IMR-90 (cell line): ENCODE measurements at regions not wholly inside any gene's neighbourhood (a gene's known extent, or its start where the extent isn't known, plus 50 kb on each side); places are given as distances from the start of the nearest gene placed in this dataset.

Experiments used
- ATAC-seq: fragments of 200-7000 bp; cut with Tn5 transposase; 2 replicates; pipeline ENCODE4 v1.9.1; 2020; ENCODE audit warnings: low read depth, mild to moderate bottlenecking, moderate library complexity
- BruUV-seq: library from RNA; stranded (reverse); fragments of 400-500 nt; replicated peaks from 2 replicates; lab custom pipeline; 2021; lab: Mats Ljungman, UMichigan
- CTCF ChIA-PET: fragments of 300-600 bp; formaldehyde crosslinking; extraction: SDS; loops from one replicate; lab custom pipeline; 2021; ENCODE audit warnings: antibody characterized with exemption; lab: Yijun Ruan, JAX
- POLR2A ChIA-PET: fragments of 300-600 bp; sonication (Branson Sonifier 250); formaldehyde crosslinking; loops from one replicate; lab custom pipeline; 2022; ENCODE audit warnings: antibody characterized with exemption; ENCODE audit not compliant: unreplicated experiment; lab: Charles Lee
- DNase-seq: peaks from one replicate; pipeline ENCODE4 v3.0.0; 2013
- H2AFZ ChIP-seq: replicated peaks from 2 replicates; pipeline ENCODE3; 2013; ENCODE audit warnings: low read length, mild to moderate bottlenecking; ENCODE audit not compliant: poor library complexity
- H2AK5ac ChIP-seq: 2 replicates; pipeline ENCODE4 v1.6.1; 2013; ENCODE audit warnings: low read depth, low read length, inconsistent platforms
- H2AK9ac ChIP-seq: replicated peaks from 2 replicates; pipeline ENCODE3; 2013; ENCODE audit warnings: mild to moderate bottlenecking, low read depth, low read length, moderate library complexity; ENCODE audit not compliant: poor library complexity
- H2BK120ac ChIP-seq: 2 replicates; pipeline ENCODE4 v1.6.1; 2013; ENCODE audit warnings: low read depth, low read length, inconsistent platforms
- H2BK15ac ChIP-seq: 3 replicates; pipeline ENCODE4 v1.6.1; 2013; ENCODE audit warnings: low read depth, low read length, inconsistent platforms
- H2BK20ac ChIP-seq: 2 replicates; pipeline ENCODE4 v1.6.1; 2013; ENCODE audit warnings: low read depth, mild to moderate bottlenecking, inconsistent platforms, low read length, moderate library complexity
- H2BK5ac ChIP-seq: 2 replicates; pipeline ENCODE4 v1.6.1; 2013; ENCODE audit warnings: mild to moderate bottlenecking, low read depth, low read length, inconsistent platforms; ENCODE audit not compliant: poor library complexity, severe bottlenecking
- H3K14ac ChIP-seq: replicated peaks from 2 replicates; pipeline ENCODE4 v1.6.1; 2013; ENCODE audit warnings: low read depth, low read length, inconsistent platforms
- H3K18ac ChIP-seq: 2 replicates; pipeline ENCODE4 v1.6.1; 2013; ENCODE audit warnings: low read depth, low read length, control low read depth
- H3K23ac ChIP-seq: 2 replicates; pipeline ENCODE4 v1.6.1; 2013; ENCODE audit warnings: low read depth, low read length, inconsistent platforms
- H3K27ac ChIP-seq: 2 replicates; pipeline ENCODE4 v1.5.1; 2013; ENCODE audit warnings: mild to moderate bottlenecking, control low read depth, low read length; ENCODE audit not compliant: insufficient read depth
- H3K27me3 ChIP-seq: 2 replicates; pipeline ENCODE4 v1.6.1; 2013; ENCODE audit warnings: low read length; ENCODE audit not compliant: control insufficient read depth, insufficient read depth
- H3K36me3 ChIP-seq: 2 replicates; pipeline ENCODE4 v1.6.1; 2013; ENCODE audit warnings: low read length, mixed read lengths; ENCODE audit not compliant: control insufficient read depth, insufficient read depth
- H3K4ac ChIP-seq: 2 replicates; pipeline ENCODE4 v1.6.1; 2013; ENCODE audit warnings: low read depth, low read length, inconsistent platforms
- H3K4me1 ChIP-seq: 2 replicates; pipeline ENCODE4 v1.6.1; 2013; ENCODE audit warnings: low read length, mixed read lengths; ENCODE audit not compliant: control insufficient read depth, insufficient read depth
- H3K4me2 ChIP-seq: 2 replicates; pipeline ENCODE4 v1.6.1; 2013; ENCODE audit warnings: low read depth, mild to moderate bottlenecking, control low read depth, low read length, moderate library complexity
- H3K4me3 ChIP-seq: 2 replicates; pipeline ENCODE4 v1.5.1; 2013; ENCODE audit warnings: low read depth, mild to moderate bottlenecking, control low read depth, low read length, moderate library complexity; ENCODE audit not compliant: insufficient read depth
- H3K56ac ChIP-seq: 2 replicates; pipeline ENCODE4 v1.6.1; 2013; ENCODE audit warnings: low read length, inconsistent platforms; ENCODE audit not compliant: insufficient read depth; ENCODE audit errors: extremely low read depth
- H3K79me1 ChIP-seq, 2 experiments: 2 replicates each; pipeline ENCODE4 v1.6.1; 2013; ENCODE audit warnings: low read length in 2 of 2, inconsistent platforms in 1 of 2, low read depth in 1 of 2
- H3K9ac ChIP-seq: 2 replicates; pipeline ENCODE4 v1.6.1; 2013; ENCODE audit warnings: low read depth, low read length, control low read depth
- H3K9me1 ChIP-seq: 2 replicates; pipeline ENCODE4 v1.6.1; 2013; ENCODE audit warnings: low read length, inconsistent platforms; ENCODE audit not compliant: insufficient read depth
- H3K9me3 ChIP-seq: 2 replicates; pipeline ENCODE4 v1.6.1; 2013; ENCODE audit warnings: low read length; ENCODE audit not compliant: control insufficient read depth, insufficient read depth
- H4K20me1 ChIP-seq: 2 replicates; pipeline ENCODE4 v1.6.1; 2013; ENCODE audit warnings: low read length, inconsistent platforms; ENCODE audit not compliant: insufficient read depth
- H4K5ac ChIP-seq: 2 replicates; pipeline ENCODE4 v1.6.1; 2013; ENCODE audit warnings: mild to moderate bottlenecking, low read depth, low read length, control low read depth
- H4K8ac ChIP-seq, 2 experiments: 2 replicates each; pipeline ENCODE4 v1.6.1; 2013; ENCODE audit warnings: low read depth in 2 of 2, low read length in 2 of 2, control low read depth in 1 of 2, inconsistent platforms in 1 of 2
- H4K91ac ChIP-seq: 2 replicates; pipeline ENCODE4 v1.6.1; 2013; ENCODE audit warnings: low read depth, low read length, inconsistent platforms; ENCODE audit not compliant: insufficient read depth
- CEBPB ChIP-seq: IDR thresholded peaks from 2 replicates; pipeline ENCODE4 v1.6.1; 2012; ENCODE audit warnings: low read depth, low read length, improper control_type of control experiment
- CHD1 ChIP-seq: IDR thresholded peaks from 2 replicates; pipeline ENCODE4 v1.6.1; 2012; ENCODE audit warnings: low read depth, low read length, improper control_type of control experiment
- FOS ChIP-seq: fragments of 150-350 bp; IDR thresholded peaks from 2 replicates; pipeline ENCODE4 v1.6.1; 2016; ENCODE audit warnings: low read depth, low read length
- MAFK ChIP-seq: IDR thresholded peaks from 2 replicates; pipeline ENCODE4 v1.6.1; 2012; ENCODE audit warnings: low read depth, low read length, improper control_type of control experiment
- MAZ ChIP-seq: IDR thresholded peaks from 2 replicates; pipeline ENCODE4 v1.6.1; 2012; ENCODE audit warnings: low read depth, mild to moderate bottlenecking, low read length, improper control_type of control experiment, moderate library complexity, borderline replicate concordance
- NFE2L2 ChIP-seq: fragments of 150-350 bp; IDR thresholded peaks from 2 replicates; pipeline ENCODE4 v1.6.1; 2016; ENCODE audit warnings: low read depth, mild to moderate bottlenecking, low read length
- POLR2A ChIP-seq: IDR thresholded peaks from 2 replicates; pipeline ENCODE4 v1.6.1; 2012; ENCODE audit warnings: mild to moderate bottlenecking, low read depth, low read length
- RAD21 ChIP-seq: IDR thresholded peaks from 2 replicates; pipeline ENCODE4 v1.6.1; 2012; ENCODE audit warnings: low read length, improper control_type of control experiment
- RCOR1 ChIP-seq: IDR thresholded peaks from 2 replicates; pipeline ENCODE4 v1.6.1; 2012; ENCODE audit warnings: mild to moderate bottlenecking, low read length, improper control_type of control experiment; ENCODE audit not compliant: insufficient replicate concordance
- SMC3 ChIP-seq: fragments of 150-350 bp; IDR thresholded peaks from 2 replicates; pipeline ENCODE4 v1.6.1; 2016; ENCODE audit warnings: low read depth, mild to moderate bottlenecking, antibody characterized with exemption, low read length, moderate library complexity
- WGBS, 2 experiments: methylation state at CpG; one replicate each; pipeline versions ENCODE4 v1.1.5 to v1.1.7; 2013; ENCODE audit warnings: missing lambda C conversion rate in 2 of 2; ENCODE audit not compliant: insufficient read length in 1 of 2; ENCODE audit errors: extremely low coverage in 2 of 2; 5-methylcytosine and 5-hydroxymethylcytosine counted together
- dilution Hi-C: fragments of 300-500 bp; cut with HindIII; formaldehyde crosslinking; loops from one replicate; pipeline ENCODE4 v1.14.3; 2018; ENCODE audit warnings: low sequenced_read_pairs; ENCODE audit not compliant: unreplicated experiment
- in situ Hi-C: fragments of 300-500 bp; cut with MboI; formaldehyde crosslinking; loops from 3 replicates; pipeline ENCODE4 v1.14.3; 2019; ENCODE audit warnings: low sequenced_read_pairs, inconsistent platforms, mixed read lengths
- intact Hi-C: fragments of 100-400 bp; cut with micrococcal nuclease; formaldehyde crosslinking; loops from 2 replicates; pipeline ENCODE4 v1.10.0; 2022
- TF ChIP-seq, protein P1 (sequence below): fragments of 150-350 bp; IDR thresholded peaks from 2 replicates; pipeline ENCODE4 v1.6.1; 2016; ENCODE audit warnings: low read depth, mild to moderate bottlenecking, low read length, moderate library complexity, borderline replicate concordance
- TF ChIP-seq, protein P2 (sequence below): conservative IDR thresholded peaks from 2 replicates; pipeline ENCODE4 v1.5.1; 2012; ENCODE audit warnings: mild to moderate bottlenecking, low read depth, low read length, improper control_type of control experiment
- TF ChIP-seq, protein P3 (sequence below): fragments of 150-350 bp; IDR thresholded peaks from 2 replicates; pipeline ENCODE4 v1.6.1; 2017; ENCODE audit warnings: mild to moderate bottlenecking, antibody characterized with exemption, low read length, low read depth

DNA sequence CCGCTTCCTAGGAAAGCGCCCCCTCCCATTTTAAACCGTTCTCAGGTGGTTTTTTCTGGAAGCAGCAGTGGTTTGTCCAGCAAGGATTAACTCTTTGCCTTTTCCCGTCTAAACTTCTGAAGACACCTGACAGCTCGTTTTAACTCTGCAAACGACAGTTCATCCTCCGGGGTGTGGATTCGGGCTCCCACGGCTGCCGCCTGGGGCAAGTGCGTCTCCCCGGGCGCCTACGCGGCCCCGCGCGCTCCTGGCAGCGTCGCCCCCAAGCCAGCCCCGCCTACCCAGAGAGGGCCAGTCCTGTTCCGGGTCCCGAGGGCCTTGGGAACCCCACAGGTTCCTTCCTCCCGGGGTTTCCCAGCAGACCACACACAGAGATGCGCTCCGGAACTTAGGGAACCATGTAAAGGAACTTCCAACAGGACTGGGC is 54.4 kb downstream of the PRR18 start:
- Histone ChIP-seq H4K8ac (no peak overlapping the region), H4K20me1 (no peaks in the 10 kb centered on the region), H2AFZ (no peak overlapping the region), H3K27me3 (peaks cover 29% of the 10 kb centered on the region), H3K23ac (no peak overlapping the region), H3K4me3 (no peak overlapping the region), H2AK5ac (no peak overlapping the region), H3K4me1 (no peaks in the 10 kb centered on the region), H2BK120ac (no peak overlapping the region), H3K56ac (no peak overlapping the region), H4K5ac (no peak overlapping the region), H3K9me1 (no peaks in the 10 kb centered on the region), H4K91ac (no peak overlapping the region), H3K27ac (no peak overlapping the region), H2AK9ac (no peak overlapping the region), H3K79me1 (no peaks in the 10 kb centered on the region), H3K4me2 (no peak overlapping the region), H2BK20ac (no peak overlapping the region), H3K18ac (no peak overlapping the region), H3K9me3 (no peaks in the 10 kb centered on the region), H2BK15ac (no peak overlapping the region), H3K14ac (no peak overlapping the region), H3K36me3 (no peaks in the 10 kb centered on the region), H2BK5ac (no peak overlapping the region), H3K9ac (no peak overlapping the region), H3K4ac (no peak overlapping the region)
- ChIA-PET POLR2A (no interaction called here), CTCF (interaction anchor here (0.7 kb wide), 1 partner anchor 450 kb away, joined by 3 read pairs; no protein-coding TSS in a partner anchor)
- 2% methylated on average over 6 of the region's 26 CpGs; no CpG with 5 or more reads in 1 of the 2 experiments for WGBS, 2 experiments
- dilution Hi-C loops, result no loop called here
- DNase-seq (no peak), ATAC-seq (no peak)
- in situ Hi-C loops, result no loop called here
- BruUV-seq, result no TSS peak
- TF ChIP-seq RCOR1 (no peak), RAD21 (no peak), CHD1 (no peak), NFE2L2 (no peak), FOS (no peak), CEBPB (no peak), SMC3 (no peak), POLR2A (no peak), MAZ (no peak), MAFK (no peak)
- TF ChIP-seq, protein P1, sequence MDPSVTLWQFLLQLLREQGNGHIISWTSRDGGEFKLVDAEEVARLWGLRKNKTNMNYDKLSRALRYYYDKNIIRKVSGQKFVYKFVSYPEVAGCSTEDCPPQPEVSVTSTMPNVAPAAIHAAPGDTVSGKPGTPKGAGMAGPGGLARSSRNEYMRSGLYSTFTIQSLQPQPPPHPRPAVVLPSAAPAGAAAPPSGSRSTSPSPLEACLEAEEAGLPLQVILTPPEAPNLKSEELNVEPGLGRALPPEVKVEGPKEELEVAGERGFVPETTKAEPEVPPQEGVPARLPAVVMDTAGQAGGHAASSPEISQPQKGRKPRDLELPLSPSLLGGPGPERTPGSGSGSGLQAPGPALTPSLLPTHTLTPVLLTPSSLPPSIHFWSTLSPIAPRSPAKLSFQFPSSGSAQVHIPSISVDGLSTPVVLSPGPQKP, result no peak
- TF ChIP-seq, protein P2, sequence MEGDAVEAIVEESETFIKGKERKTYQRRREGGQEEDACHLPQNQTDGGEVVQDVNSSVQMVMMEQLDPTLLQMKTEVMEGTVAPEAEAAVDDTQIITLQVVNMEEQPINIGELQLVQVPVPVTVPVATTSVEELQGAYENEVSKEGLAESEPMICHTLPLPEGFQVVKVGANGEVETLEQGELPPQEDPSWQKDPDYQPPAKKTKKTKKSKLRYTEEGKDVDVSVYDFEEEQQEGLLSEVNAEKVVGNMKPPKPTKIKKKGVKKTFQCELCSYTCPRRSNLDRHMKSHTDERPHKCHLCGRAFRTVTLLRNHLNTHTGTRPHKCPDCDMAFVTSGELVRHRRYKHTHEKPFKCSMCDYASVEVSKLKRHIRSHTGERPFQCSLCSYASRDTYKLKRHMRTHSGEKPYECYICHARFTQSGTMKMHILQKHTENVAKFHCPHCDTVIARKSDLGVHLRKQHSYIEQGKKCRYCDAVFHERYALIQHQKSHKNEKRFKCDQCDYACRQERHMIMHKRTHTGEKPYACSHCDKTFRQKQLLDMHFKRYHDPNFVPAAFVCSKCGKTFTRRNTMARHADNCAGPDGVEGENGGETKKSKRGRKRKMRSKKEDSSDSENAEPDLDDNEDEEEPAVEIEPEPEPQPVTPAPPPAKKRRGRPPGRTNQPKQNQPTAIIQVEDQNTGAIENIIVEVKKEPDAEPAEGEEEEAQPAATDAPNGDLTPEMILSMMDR, result no peak
- TF ChIP-seq, protein P3, sequence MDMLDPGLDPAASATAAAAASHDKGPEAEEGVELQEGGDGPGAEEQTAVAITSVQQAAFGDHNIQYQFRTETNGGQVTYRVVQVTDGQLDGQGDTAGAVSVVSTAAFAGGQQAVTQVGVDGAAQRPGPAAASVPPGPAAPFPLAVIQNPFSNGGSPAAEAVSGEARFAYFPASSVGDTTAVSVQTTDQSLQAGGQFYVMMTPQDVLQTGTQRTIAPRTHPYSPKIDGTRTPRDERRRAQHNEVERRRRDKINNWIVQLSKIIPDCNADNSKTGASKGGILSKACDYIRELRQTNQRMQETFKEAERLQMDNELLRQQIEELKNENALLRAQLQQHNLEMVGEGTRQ, result no peak
- intact Hi-C loops, result no loop called here
